Activated CD4-positive, alpha-beta memory T cell treated with anti-CD3 and anti-CD28 coated beads for 36 hours (primary cell): ENCODE measurements at regions not wholly inside any gene's neighbourhood (a gene's known extent, or its start where the extent isn't known, plus 50 kb on each side); places are given as distances from the start of the nearest gene placed in this dataset.

ENCODE experiments used
- CTCF ChIA-PET: fragments of 350-600 bp; sonication (Branson Sonifier 250); formaldehyde crosslinking; loops from one replicate; lab custom pipeline; 2021; ENCODE audit warnings: antibody characterized with exemption, inconsistent platforms; lab: Charles Lee
- POLR2A ChIA-PET: fragments of 350-600 bp; sonication (Branson Sonifier 250); formaldehyde crosslinking; loops from one replicate; lab custom pipeline; 2021; ENCODE audit warnings: antibody characterized with exemption; lab: Charles Lee
- DNase-seq: peaks from one replicate; pipeline ENCODE4 v3.0.0-alpha.2; 2020
- H3K27ac Mint-ChIP-seq: one replicate; pipeline ENCODE4 v1.8.0; 2021; ENCODE audit warnings: mixed read lengths
- H3K27me3 Mint-ChIP-seq: one replicate; pipeline ENCODE4 v1.8.0; 2021; ENCODE audit warnings: mixed read lengths
- H3K36me3 Mint-ChIP-seq: one replicate; pipeline ENCODE4 v1.8.0; 2021; ENCODE audit warnings: mixed read lengths
- H3K4me1 Mint-ChIP-seq: one replicate; pipeline ENCODE4 v1.8.0; 2021; ENCODE audit warnings: low read depth, mixed read lengths
- H3K4me3 Mint-ChIP-seq: one replicate; pipeline ENCODE4 v1.8.0; 2021; ENCODE audit warnings: mild to moderate bottlenecking, mixed read lengths
- H3K9me3 Mint-ChIP-seq: one replicate; pipeline ENCODE4 v1.8.0; 2021; ENCODE audit warnings: mixed read lengths
- intact Hi-C: fragments of 100-400 bp; cut with micrococcal nuclease; formaldehyde crosslinking; loops from one replicate; pipeline ENCODE4 v1.15.1; 2023

DNA sequence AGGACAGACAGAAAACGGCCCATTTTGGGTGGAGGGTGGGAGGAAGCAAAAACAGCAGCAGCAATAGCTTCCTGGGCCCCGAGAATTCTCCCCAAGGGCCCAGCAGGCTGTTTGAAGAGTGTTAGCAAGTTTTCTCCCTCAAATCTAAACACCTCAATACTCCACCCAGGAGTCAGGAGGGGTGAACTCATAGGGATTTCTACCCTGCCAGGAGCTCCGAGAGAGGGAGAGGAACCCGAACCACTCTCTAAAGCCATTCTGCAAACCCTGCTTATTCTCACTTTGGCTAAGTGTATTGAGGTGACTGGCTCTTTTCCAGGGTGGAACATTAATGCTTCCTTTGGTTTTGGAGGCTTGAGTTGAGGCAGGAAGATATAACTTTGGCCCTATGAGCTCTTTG, 55.6 kb upstream of the PPM1J start:
- H3K36me3 Mint-ChIP-seq, result no peaks in the 10 kb centered on the region
- ChIA-PET CTCF (interaction anchor here (1.4 kb wide), 1 partner anchor 55 kb away, joined by 4 read pairs; no protein-coding TSS in a partner anchor), POLR2A (no interaction called here)
- intact Hi-C loops, result no loop called here
- H3K4me1 Mint-ChIP-seq, result peaks cover 11% of the 10 kb centered on the region
- peaks cover 3% of the 10 kb centered on the region for H3K9me3 Mint-ChIP-seq
- H3K4me3 Mint-ChIP-seq, result no peak overlapping the region
- H3K27ac Mint-ChIP-seq, result no peak overlapping the region
- peaks cover 4% of the 10 kb centered on the region for H3K27me3 Mint-ChIP-seq
- no peak for DNase-seq

DNA sequence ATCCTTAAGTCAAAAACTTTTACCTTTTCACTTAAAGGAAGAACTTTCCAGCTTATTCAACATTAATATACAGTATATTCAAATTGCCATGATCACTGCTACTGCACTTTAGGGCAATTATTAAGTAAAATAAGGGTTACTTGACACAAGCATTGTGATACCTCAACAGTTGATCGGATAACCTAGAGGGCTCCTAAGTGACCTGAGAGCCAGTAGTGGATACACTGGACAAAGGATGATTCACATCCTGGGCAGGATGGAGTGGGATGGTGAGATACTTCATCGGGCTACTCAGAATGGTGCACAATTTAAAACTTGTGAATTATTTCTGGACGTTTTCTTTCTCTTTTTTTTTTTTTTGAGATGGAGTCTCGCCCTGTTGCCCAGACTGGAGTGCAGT, 54.5 kb upstream of the PPM1J start:
- POLR2A ChIA-PET, result no interaction called here
- intact Hi-C loops, result no loop called here

DNA sequence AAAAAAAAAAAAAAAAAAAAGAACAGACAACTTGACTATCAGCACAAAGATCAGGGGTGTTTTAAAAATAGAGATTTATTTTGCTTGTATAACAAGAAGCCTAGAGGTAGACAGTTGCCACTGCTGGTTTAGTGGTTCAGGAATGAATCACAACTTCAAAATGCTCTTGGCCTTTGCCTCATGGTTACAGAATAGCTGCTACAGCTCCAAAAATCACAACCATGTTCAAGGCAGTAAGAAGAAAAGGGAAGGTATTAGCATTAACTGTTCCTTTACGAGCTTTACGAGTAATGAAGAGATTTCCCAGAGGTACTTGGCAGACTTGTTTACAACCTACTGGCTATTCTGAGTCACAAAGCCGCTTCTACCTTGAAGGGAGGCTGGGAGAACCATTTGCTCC, 52.5 kb upstream of the PPM1J start:
- H3K9me3 Mint-ChIP-seq, result peaks cover 3% of the 10 kb centered on the region
- peaks cover 5% of the 10 kb centered on the region for H3K27me3 Mint-ChIP-seq
- CTCF ChIA-PET, result no interaction called here
- H3K27ac Mint-ChIP-seq, result no peak overlapping the region
- intact Hi-C loops, result no loop called here
- H3K36me3 Mint-ChIP-seq, result no peaks in the 10 kb centered on the region
- POLR2A ChIA-PET, result no interaction called here
- no peak overlapping the region for H3K4me3 Mint-ChIP-seq
- DNase-seq, result no peak
- H3K4me1 Mint-ChIP-seq, result peaks cover 11% of the 10 kb centered on the region

More for the DNA sequence above, 54.5 kb upstream of the PPM1J start:
- Mint-ChIP-seq H3K27ac (no peak overlapping the region), H3K4me3 (no peak overlapping the region), H3K27me3 (peaks cover 5% of the 10 kb centered on the region), H3K36me3 (no peaks in the 10 kb centered on the region), H3K9me3 (peaks cover 3% of the 10 kb centered on the region), H3K4me1 (peaks cover 11% of the 10 kb centered on the region)
- no peak for DNase-seq
- CTCF ChIA-PET, result no interaction called here
